Transverse colon (tissue), 4 donors: ENCODE measurements at regions not wholly inside any gene's neighbourhood (a gene's known extent, or its start where the extent isn't known, plus 50 kb on each side); places are given as distances from the start of the nearest gene placed in this dataset.

Source experiments
- POLR2AphosphoS5 ChIP-seq, 3 donors: sonication (generic); formaldehyde crosslinking; IDR thresholded peaks; one replicate each; pipeline ENCODE4 v1.6.1; 2016; ENCODE audit warnings: antibody characterized with exemption in 3 of 3
- TF ChIP-seq, protein P1 (sequence below), 5 experiments: fragments of 200-600 bp in 3 of 5; fragments of 450-650 bp in 2 of 5; sonication (generic) in 3 of 5; IDR thresholded peaks; 1 replicate in 2 of 5; 2 replicates in 3 of 5; pipeline ENCODE4 v1.5.1; 2016 to 2017; ENCODE audit warnings: antibody characterized with exemption in 5 of 5, inconsistent platforms in 3 of 5, mild to moderate bottlenecking in 2 of 5, moderate library complexity in 1 of 5

DNA sequence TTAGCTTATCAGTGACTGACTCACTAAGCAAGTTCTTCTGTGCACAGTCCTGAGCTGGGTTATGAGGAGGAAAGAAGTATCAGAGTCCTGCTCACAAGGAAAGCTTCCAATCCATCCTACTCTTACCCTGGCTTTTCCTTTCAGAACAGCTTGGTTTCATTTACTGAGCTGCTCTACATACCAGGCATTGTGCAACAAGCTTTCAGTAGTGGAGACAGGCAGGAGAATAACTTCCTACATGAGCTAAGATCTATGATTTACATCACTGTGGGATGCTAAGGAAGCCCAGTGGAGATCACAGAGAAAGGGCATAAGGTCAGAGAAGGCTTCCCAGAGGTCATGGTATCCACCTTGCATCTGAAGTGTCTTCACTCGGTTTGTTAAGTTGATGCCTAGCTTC is 144.5 kb downstream of the MAP3K7 start:
- TF ChIP-seq, protein P1, sequence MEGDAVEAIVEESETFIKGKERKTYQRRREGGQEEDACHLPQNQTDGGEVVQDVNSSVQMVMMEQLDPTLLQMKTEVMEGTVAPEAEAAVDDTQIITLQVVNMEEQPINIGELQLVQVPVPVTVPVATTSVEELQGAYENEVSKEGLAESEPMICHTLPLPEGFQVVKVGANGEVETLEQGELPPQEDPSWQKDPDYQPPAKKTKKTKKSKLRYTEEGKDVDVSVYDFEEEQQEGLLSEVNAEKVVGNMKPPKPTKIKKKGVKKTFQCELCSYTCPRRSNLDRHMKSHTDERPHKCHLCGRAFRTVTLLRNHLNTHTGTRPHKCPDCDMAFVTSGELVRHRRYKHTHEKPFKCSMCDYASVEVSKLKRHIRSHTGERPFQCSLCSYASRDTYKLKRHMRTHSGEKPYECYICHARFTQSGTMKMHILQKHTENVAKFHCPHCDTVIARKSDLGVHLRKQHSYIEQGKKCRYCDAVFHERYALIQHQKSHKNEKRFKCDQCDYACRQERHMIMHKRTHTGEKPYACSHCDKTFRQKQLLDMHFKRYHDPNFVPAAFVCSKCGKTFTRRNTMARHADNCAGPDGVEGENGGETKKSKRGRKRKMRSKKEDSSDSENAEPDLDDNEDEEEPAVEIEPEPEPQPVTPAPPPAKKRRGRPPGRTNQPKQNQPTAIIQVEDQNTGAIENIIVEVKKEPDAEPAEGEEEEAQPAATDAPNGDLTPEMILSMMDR (IDR thresholded peaks at IDR 0.05): no peak
- no peak for TF ChIP-seq POLR2AphosphoS5 (IDR thresholded peaks at IDR 0.05)
